Hepatocyte (in vitro differentiated cells): ENCODE measurements at regions not wholly inside any gene's neighbourhood (a gene's known extent, or its start where the extent isn't known, plus 50 kb on each side); places are given as distances from the start of the nearest gene placed in this dataset.

Source experiments
- DNase-seq: peaks from one replicate; pipeline ENCODE4 v3.0.0-alpha.2; 2016; ENCODE audit warnings: low spot score
- H2AFZ ChIP-seq: fragments of 200-600 bp; sonication (generic); 2 replicates; pipeline ENCODE4 v1.6.0; 2016; ENCODE audit warnings: antibody characterized with exemption, mild to moderate bottlenecking
- H3K27ac ChIP-seq: fragments of 200-600 bp; sonication (generic); 2 replicates; pipeline ENCODE4 v1.5.1; 2016; ENCODE audit warnings: mild to moderate bottlenecking
- H3K27me3 ChIP-seq: fragments of 200-600 bp; sonication (generic); 2 replicates; pipeline ENCODE4 v1.6.1; 2016
- H3K36me3 ChIP-seq: fragments of 200-600 bp; sonication (generic); replicated peaks from 2 replicates; pipeline ENCODE4 v1.5.1; 2016; ENCODE audit warnings: low read depth; ENCODE audit not compliant: insufficient read depth
- H3K4me1 ChIP-seq: fragments of 200-600 bp; sonication (generic); 2 replicates; pipeline ENCODE4 v1.5.1; 2016; ENCODE audit warnings: mild to moderate bottlenecking, moderate library complexity; ENCODE audit not compliant: insufficient read depth
- H3K4me2 ChIP-seq: fragments of 200-600 bp; sonication (generic); 2 replicates; pipeline ENCODE4 v1.6.0; 2016
- H3K4me3 ChIP-seq: fragments of 200-600 bp; sonication (generic); 2 replicates; pipeline ENCODE4 v1.5.1; 2016; ENCODE audit warnings: mild to moderate bottlenecking
- H3K79me2 ChIP-seq: fragments of 200-600 bp; sonication (generic); 2 replicates; pipeline ENCODE4 v1.6.0; 2017; ENCODE audit warnings: mild to moderate bottlenecking
- H3K9me2 ChIP-seq: fragments of 200-600 bp; sonication (generic); replicated peaks from 2 replicates; pipeline ENCODE4 v1.6.0; 2017; ENCODE audit warnings: mild to moderate bottlenecking; ENCODE audit not compliant: insufficient read depth
- H3K9me3 ChIP-seq: fragments of 200-600 bp; sonication (generic); 2 replicates; pipeline ENCODE4 v1.5.1; 2016; ENCODE audit warnings: low read depth, mild to moderate bottlenecking
- H4K20me1 ChIP-seq: fragments of 200-600 bp; sonication (generic); 2 replicates; pipeline ENCODE4 v1.6.0; 2016; ENCODE audit warnings: mild to moderate bottlenecking; ENCODE audit not compliant: insufficient read depth, poor library complexity, severe bottlenecking
- CTCF ChIP-seq: fragments of 200-600 bp; sonication (generic); IDR thresholded peaks from 2 replicates; pipeline ENCODE4 v1.5.1; 2016; ENCODE audit warnings: antibody characterized with exemption, mild to moderate bottlenecking; ENCODE audit not compliant: poor library complexity
- EZH2 ChIP-seq: fragments of 200-600 bp; sonication (generic); IDR thresholded peaks from 2 replicates; pipeline ENCODE4 v1.6.1; 2016; ENCODE audit warnings: antibody characterized with exemption, mild to moderate bottlenecking, borderline replicate concordance
- EZH2phosphoT487 ChIP-seq: fragments of 200-600 bp; sonication (generic); IDR thresholded peaks from one replicate; pipeline ENCODE4 v1.6.1; 2018; ENCODE audit warnings: antibody characterized with exemption, mild to moderate bottlenecking, low read depth, moderate library complexity; ENCODE audit not compliant: unreplicated experiment, severe bottlenecking
- WGBS: methylation state at CpG from one replicate; pipeline ENCODE4 v1.1.6; 2016; ENCODE audit warnings: low lambda C conversion rate; ENCODE audit errors: missing lambda C conversion rate; 5-methylcytosine and 5-hydroxymethylcytosine counted together

GRCh38 chr18:78737006-78737915, 242.4 kb upstream of the SALL3 start:
- Histone ChIP-seq H3K27me3 (no peaks in the 10 kb centered on the region), H3K4me1 (no peaks in the 10 kb centered on the region), H3K79me2 (no peaks in the 10 kb centered on the region), H3K27ac (no peak overlapping the region), H2AFZ (no peak overlapping the region), H3K4me3 (no peak overlapping the region), H3K9me2 (no peaks in the 10 kb centered on the region), H3K36me3 (no peaks in the 10 kb centered on the region), H3K9me3 (no peaks in the 10 kb centered on the region), H4K20me1 (no peaks in the 10 kb centered on the region), H3K4me2 (no peak overlapping the region)
- no peak for DNase-seq
- no peak for TF ChIP-seq EZH2
- TF ChIP-seq CTCF: no peak
- no peak for TF ChIP-seq EZH2phosphoT487
- WGBS: 89% methylated on average over 17 of the region's 17 CpGs

DNA sequence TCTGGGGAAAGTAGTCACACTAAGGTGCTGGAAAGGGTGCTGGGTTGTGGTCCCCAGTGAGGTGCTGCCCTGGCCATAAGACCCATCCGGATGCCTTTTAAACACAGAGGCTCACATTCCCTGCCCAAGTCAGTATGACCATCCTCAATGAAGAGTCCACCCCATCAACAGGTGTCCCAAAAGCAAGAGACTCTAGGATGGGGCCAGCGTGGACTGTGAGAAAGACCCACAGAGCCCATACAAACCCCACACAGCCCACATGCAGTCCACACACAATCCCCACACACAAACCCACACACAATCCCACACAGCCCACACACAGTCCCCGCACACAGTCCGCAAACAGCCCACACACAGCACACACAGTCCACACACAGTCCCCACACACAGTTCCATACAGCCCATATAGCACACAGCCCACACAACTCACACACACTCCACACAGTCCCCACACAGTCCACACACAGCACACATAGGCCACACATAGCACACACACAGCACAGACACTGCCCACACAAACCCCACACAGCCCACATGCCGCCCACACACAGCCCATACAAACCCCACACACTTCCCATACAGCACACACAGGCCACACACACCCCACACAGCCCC, 241.4 kb upstream of the SALL3 start:
- Histone ChIP-seq H2AFZ (no peak overlapping the region), H3K27ac (no peak overlapping the region), H4K20me1 (no peaks in the 10 kb centered on the region), H3K4me3 (no peak overlapping the region), H3K9me2 (no peaks in the 10 kb centered on the region), H3K4me1 (no peaks in the 10 kb centered on the region), H3K4me2 (no peak overlapping the region), H3K9me3 (no peaks in the 10 kb centered on the region), H3K27me3 (no peaks in the 10 kb centered on the region), H3K36me3 (no peaks in the 10 kb centered on the region), H3K79me2 (no peaks in the 10 kb centered on the region)
- no peak for TF ChIP-seq EZH2phosphoT487
- no peak for TF ChIP-seq EZH2
- TF ChIP-seq CTCF: no peak
- no peak for DNase-seq
- 96% methylated on average over 4 of the region's 5 CpGs for WGBS

DNA sequence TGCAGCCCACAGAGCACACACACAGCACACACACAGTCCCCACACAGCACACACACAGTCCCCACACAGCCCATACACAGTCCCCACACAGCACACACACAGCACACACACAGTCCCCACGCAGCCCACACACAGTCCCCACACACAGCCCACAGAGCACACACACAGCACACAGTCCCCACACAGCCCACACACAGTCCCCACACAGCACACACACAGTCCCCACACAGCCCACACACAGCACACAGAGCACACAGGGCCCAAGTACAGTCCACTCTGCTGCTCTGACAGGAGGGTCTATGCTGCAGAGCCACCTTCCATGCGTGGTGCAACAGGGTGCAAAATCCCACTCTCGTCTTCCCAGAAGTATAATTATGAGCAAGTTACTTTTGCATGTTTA, 240.5 kb upstream of the SALL3 start:
- whole genome bisulfite sequencing: 92% methylated on average over 3 of the region's 3 CpGs
- Histone ChIP-seq H4K20me1 (no peaks in the 10 kb centered on the region), H3K36me3 (no peaks in the 10 kb centered on the region), H3K9me3 (no peaks in the 10 kb centered on the region), H3K9me2 (no peaks in the 10 kb centered on the region), H3K27me3 (no peaks in the 10 kb centered on the region), H3K4me2 (no peak overlapping the region), H3K79me2 (no peaks in the 10 kb centered on the region), H3K4me1 (no peaks in the 10 kb centered on the region), H2AFZ (no peak overlapping the region), H3K27ac (no peak overlapping the region), H3K4me3 (no peak overlapping the region)
- no peak for DNase-seq
- TF ChIP-seq CTCF: no peak
- TF ChIP-seq EZH2: no peak
- no peak for TF ChIP-seq EZH2phosphoT487
